H1 (cell line): ENCODE measurements at regions not wholly inside any gene's neighbourhood (a gene's known extent, or its start where the extent isn't known, plus 50 kb on each side); places are given as distances from the start of the nearest gene placed in this dataset.

Source experiments
- CTCF ChIA-PET: fragments of 300-600 bp; sonication (Branson Sonifier 250); formaldehyde crosslinking; loops from one replicate; lab custom pipeline; 2021; ENCODE audit not compliant: partially characterized antibody; lab: Charles Lee
- POLR2A ChIA-PET: fragments of 300-600 bp; sonication (Branson Sonifier 250); formaldehyde crosslinking; loops from one replicate; lab custom pipeline; 2021; ENCODE audit warnings: inconsistent platforms; ENCODE audit not compliant: partially characterized antibody; lab: Charles Lee
- DNase-seq, 2 experiments: peaks; one replicate each; pipeline versions ENCODE4 v3.0.0 to v3.0.0-alpha.2; 2010 to 2022; ENCODE audit warnings: low spot score in 2 of 2, low read depth in 1 of 2, mixed read lengths in 1 of 2
- FAIRE-seq: peaks from 2 replicates; lab custom pipeline; 2011; peaks lifted over from hg19 to GRCh38; lab: Jason Lieb, UNC
- H2AFZ ChIP-seq: 2 replicates; pipeline ENCODE4 v1.8.1; 2012; ENCODE audit warnings: low read length, inconsistent platforms
- H2AK5ac ChIP-seq: 2 replicates; pipeline ENCODE4 v1.6.1; 2013; ENCODE audit warnings: low read depth, low read length
- H2BK120ac ChIP-seq: replicated peaks from 2 replicates; pipeline ENCODE3; 2013; ENCODE audit warnings: low read depth, low read length, inconsistent platforms
- H2BK12ac ChIP-seq: 2 replicates; pipeline ENCODE4 v1.6.1; 2013; ENCODE audit warnings: low read depth, low read length
- H2BK15ac ChIP-seq: 2 replicates; pipeline ENCODE4 v1.6.1; 2013; ENCODE audit warnings: low read length
- H2BK20ac ChIP-seq: 2 replicates; pipeline ENCODE4 v1.6.1; 2013; ENCODE audit warnings: low read length
- H2BK5ac ChIP-seq: 2 replicates; pipeline ENCODE4 v1.6.1; 2013; ENCODE audit warnings: low read depth, low read length
- H3K14ac ChIP-seq: 2 replicates; pipeline ENCODE4 v1.6.1; 2013; ENCODE audit warnings: inconsistent platforms; ENCODE audit not compliant: insufficient read length
- H3K18ac ChIP-seq: 2 replicates; pipeline ENCODE4 v1.6.1; 2013; ENCODE audit warnings: low read length; ENCODE audit errors: extremely low read depth
- H3K23ac ChIP-seq: 2 replicates; pipeline ENCODE4 v1.6.1; 2013; ENCODE audit warnings: inconsistent platforms; ENCODE audit not compliant: insufficient read length
- H3K23me2 ChIP-seq: 2 replicates; pipeline ENCODE4 v1.6.1; 2013; ENCODE audit warnings: low read depth, low read length
- H3K27ac ChIP-seq: 2 replicates; pipeline ENCODE4 v1.6.1; 2011; ENCODE audit warnings: low read depth, low read length, inconsistent platforms
- H3K27me3 ChIP-seq, 4 experiments: replicated peaks in 1 of 4; 1 replicate in 1 of 4; 2 replicates in 3 of 4; pipeline versions ENCODE4 v1.6.1 to v1.8.1; 2011 to 2013; ENCODE audit warnings: low read length in 3 of 4, mild to moderate bottlenecking in 3 of 4, inconsistent platforms in 2 of 4, mixed read lengths in 2 of 4, moderate library complexity in 1 of 4; ENCODE audit not compliant: control insufficient read depth in 3 of 4, insufficient read depth in 3 of 4; ENCODE audit errors: extremely low read depth in 1 of 4
- H3K36me3 ChIP-seq, 4 experiments: 2 replicates each; pipeline versions ENCODE4 v1.6.1 to v1.8.1; 2011 to 2013; ENCODE audit warnings: mild to moderate bottlenecking in 4 of 4, low read length in 3 of 4, moderate library complexity in 2 of 4, control low read depth in 1 of 4, inconsistent platforms in 1 of 4; ENCODE audit not compliant: insufficient read depth in 4 of 4, control insufficient read depth in 2 of 4
- H3K4ac ChIP-seq: replicated peaks from 2 replicates; pipeline ENCODE3; 2013; ENCODE audit warnings: low read length, low read depth, mixed read lengths, inconsistent platforms; ENCODE audit not compliant: insufficient read length
- H3K4me1 ChIP-seq, 4 experiments: replicated peaks in 1 of 4; 1 replicate in 1 of 4; 2 replicates in 3 of 4; pipeline versions ENCODE4 v1.6.1 to v1.8.1; 2011 to 2013; ENCODE audit warnings: low read length in 3 of 4, inconsistent platforms in 2 of 4, mixed read lengths in 1 of 4; ENCODE audit not compliant: insufficient read depth in 4 of 4, control insufficient read depth in 3 of 4
- H3K4me2 ChIP-seq, 2 experiments: 2 replicates each; pipeline versions ENCODE4 v1.6.1 to v1.8.1; 2011 to 2013; ENCODE audit warnings: low read depth in 2 of 2, low read length in 2 of 2, control low read depth in 1 of 2, inconsistent platforms in 1 of 2, mild to moderate bottlenecking in 1 of 2; ENCODE audit not compliant: insufficient read depth in 1 of 2
- H3K4me3 ChIP-seq, 4 experiments: fragments of 200-600, 300-600 bp in 1 of 4; sonication (generic), shearing (Covaris generic), sonication (Bioruptor Twin) in 1 of 4; 2 replicates each; pipeline versions ENCODE4 v1.5.1 to v1.8.1; 2011 to 2016; ENCODE audit warnings: low read length in 4 of 4, low read depth in 3 of 4, control low read depth in 2 of 4, inconsistent platforms in 2 of 4, mild to moderate bottlenecking in 2 of 4, mixed read lengths in 1 of 4, moderate library complexity in 1 of 4; ENCODE audit not compliant: insufficient read depth in 2 of 4; ENCODE audit errors: extremely low read depth in 1 of 4
- H3K56ac ChIP-seq: replicated peaks from 2 replicates; pipeline ENCODE3; 2013; ENCODE audit warnings: low read depth, mild to moderate bottlenecking, mixed read lengths, low read length, inconsistent platforms; ENCODE audit not compliant: insufficient read length
- H3K79me1 ChIP-seq: 2 replicates; pipeline ENCODE4 v1.6.1; 2013; ENCODE audit warnings: low read depth, low read length, control low read depth
- H3K79me2 ChIP-seq, 2 experiments: 2 replicates each; pipeline versions ENCODE4 v1.6.1 to v1.8.1; 2012 to 2013; ENCODE audit warnings: low read length in 2 of 2, mild to moderate bottlenecking in 2 of 2, inconsistent platforms in 1 of 2; ENCODE audit not compliant: insufficient read depth in 2 of 2, control insufficient read depth in 1 of 2
- H3K9ac ChIP-seq, 4 experiments: replicated peaks in 1 of 4; 1 replicate in 1 of 4; 2 replicates in 3 of 4; pipeline versions ENCODE4 v1.6.1 to v1.8.1; 2011 to 2013; ENCODE audit warnings: low read depth in 3 of 4, low read length in 3 of 4, control low read depth in 2 of 4, mild to moderate bottlenecking in 2 of 4, moderate library complexity in 2 of 4, inconsistent platforms in 1 of 4; ENCODE audit errors: extremely low read depth in 1 of 4
- H3K9me3 ChIP-seq, 2 experiments: 2 replicates each; pipeline versions ENCODE4 v1.6.1 to v1.8.1; 2012 to 2013; ENCODE audit warnings: mild to moderate bottlenecking in 2 of 2, moderate library complexity in 2 of 2, control low read depth in 1 of 2, inconsistent platforms in 1 of 2, low read depth in 1 of 2, low read length in 1 of 2, mixed read lengths in 1 of 2; ENCODE audit not compliant: insufficient read depth in 2 of 2
- H4K20me1 ChIP-seq, 2 experiments: replicated peaks in 1 of 2; 2 replicates each; pipeline versions ENCODE3 to v1.8.1; 2011 to 2013; ENCODE audit warnings: inconsistent platforms in 2 of 2, low read length in 2 of 2, mild to moderate bottlenecking in 1 of 2; ENCODE audit not compliant: insufficient read depth in 2 of 2, control insufficient read depth in 1 of 2
- H4K5ac ChIP-seq: 2 replicates; pipeline ENCODE4 v1.6.1; 2013; ENCODE audit warnings: low read length, low read depth, mixed read lengths, inconsistent platforms; ENCODE audit not compliant: insufficient read length
- H4K8ac ChIP-seq: 2 replicates; pipeline ENCODE4 v1.8.0; 2013; ENCODE audit warnings: mild to moderate bottlenecking, moderate library complexity, low read length, inconsistent platforms; ENCODE audit not compliant: insufficient read depth; ENCODE audit errors: extremely low read depth
- H4K91ac ChIP-seq: replicated peaks from 2 replicates; pipeline ENCODE3; 2013; ENCODE audit warnings: low read length, mixed read lengths, inconsistent platforms; ENCODE audit not compliant: insufficient read length
- ASH2L ChIP-seq: fragments of 200-600, 300-600 bp; sonication (generic); IDR thresholded peaks from one replicate; pipeline ENCODE4 v1.7.1; 2017; ENCODE audit warnings: low read length
- BCL11A ChIP-seq, 2 experiments: IDR thresholded peaks; one replicate each; pipeline ENCODE4 v1.6.1; 2011; ENCODE audit warnings: low read depth in 2 of 2, low read length in 2 of 2, mild to moderate bottlenecking in 2 of 2
- CHD2 ChIP-seq: IDR thresholded peaks from 2 replicates; pipeline ENCODE4 v1.6.1; 2012; ENCODE audit warnings: low read length, improper control_type of control experiment
- HDAC2 ChIP-seq, 2 experiments: fragments of 300-600 bp in 1 of 2; sonication (generic) in 1 of 2; IDR thresholded peaks; 2 replicates each; pipeline ENCODE4 v1.6.1; 2011 to 2012; ENCODE audit warnings: low read depth in 2 of 2, low read length in 2 of 2, mild to moderate bottlenecking in 2 of 2, moderate library complexity in 2 of 2, borderline replicate concordance in 1 of 2, inconsistent platforms in 1 of 2
- JUND ChIP-seq: IDR thresholded peaks from 2 replicates; pipeline ENCODE4 v1.6.1; 2011; ENCODE audit warnings: mild to moderate bottlenecking, improper control_type of control experiment, low read length
- KDM4A ChIP-seq: IDR thresholded peaks from one replicate; pipeline ENCODE4 v1.7.1; 2012; ENCODE audit warnings: low read depth, mild to moderate bottlenecking, moderate library complexity, low read length, inconsistent platforms; ENCODE audit not compliant: severe bottlenecking
- NANOG ChIP-seq: IDR thresholded peaks from 2 replicates; pipeline ENCODE4 v1.6.1; 2011; ENCODE audit warnings: low read length, low read depth, mild to moderate bottlenecking, inconsistent platforms; ENCODE audit not compliant: insufficient read depth, poor library complexity, severe bottlenecking
- WGBS, 2 experiments: shearing (Covaris generic) in 1 of 2; methylation state at CpG; one replicate each; pipeline versions ENCODE4 v1.1.6 to v1.1.7; 2013 to 2015; ENCODE audit warnings: low lambda C conversion rate in 2 of 2, mixed read lengths in 2 of 2, inconsistent platforms in 1 of 2, low coverage in 1 of 2, missing lambda C conversion rate in 1 of 2; ENCODE audit not compliant: insufficient replicate concordance in 2 of 2, insufficient coverage in 1 of 2, insufficient read length in 1 of 2; ENCODE audit errors: extremely low coverage in 1 of 2, missing lambda C conversion rate in 1 of 2; 5-methylcytosine and 5-hydroxymethylcytosine counted together
- TF ChIP-seq, protein P1 (sequence below): IDR thresholded peaks from 2 replicates; pipeline ENCODE4 v1.6.1; 2011; ENCODE audit warnings: low read length, improper control_type of control experiment
- TF ChIP-seq, protein P2 (sequence below), 3 experiments: IDR thresholded peaks; 1 replicate in 2 of 3; 2 replicates in 1 of 3; pipeline versions ENCODE4 v1.5.1 to v1.6.1; 2011; ENCODE audit warnings: low read length in 3 of 3, mild to moderate bottlenecking in 3 of 3, inconsistent platforms in 2 of 3, low read depth in 1 of 3, moderate library complexity in 1 of 3; ENCODE audit not compliant: insufficient read depth in 1 of 3; ENCODE audit errors: control extremely low read depth in 1 of 3

DNA sequence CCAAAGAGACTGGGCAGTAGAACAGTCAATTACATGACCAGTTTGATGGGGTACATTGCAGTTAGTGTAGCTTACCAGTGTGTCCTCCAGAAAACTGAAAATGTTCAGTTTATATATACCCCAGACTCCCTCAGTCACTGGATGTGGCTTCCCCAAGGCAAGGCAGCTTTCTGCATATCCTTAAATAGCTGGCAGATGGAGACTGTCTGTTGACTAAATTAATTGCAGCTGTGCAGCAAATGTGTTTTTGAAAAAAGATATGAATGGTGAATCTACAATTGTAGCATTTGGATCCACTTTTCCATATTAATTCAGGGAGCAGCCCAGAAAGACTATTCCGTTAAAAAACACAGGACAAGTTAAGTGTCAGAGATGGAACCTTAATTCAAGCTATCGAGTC is 565.1 kb upstream of the CCDC179 start:
- H4K20me1 ChIP-seq: no peaks in the 10 kb centered on the region
- H3K79me2 ChIP-seq: no peaks in the 10 kb centered on the region
- H4K91ac ChIP-seq: no peak overlapping the region
- no peaks in the 10 kb centered on the region for H3K36me3 ChIP-seq
- 90% methylated on average over 2 of the region's 2 CpGs; no CpG with 5 or more reads in 1 of the 2 experiments for WGBS, 2 experiments
- H4K5ac ChIP-seq: no peak overlapping the region
- H3K9me3 ChIP-seq: no peaks in the 10 kb centered on the region
- no peak overlapping the region for H3K4me3 ChIP-seq
- no peak overlapping the region for H3K9ac ChIP-seq
- H3K27ac ChIP-seq: no peak overlapping the region
- no peak overlapping the region for H3K4ac ChIP-seq
- H4K8ac ChIP-seq: no peak overlapping the region
- no peak overlapping the region for H2BK5ac ChIP-seq
- FAIRE-seq (no peak), DNase-seq (no peak)
- no peak overlapping the region for H3K18ac ChIP-seq
- no peak overlapping the region for H3K14ac ChIP-seq
- CTCF ChIA-PET: interaction anchor here (0.9 kb wide), 1 partner anchor 114 kb away, joined by 3 read pairs; no protein-coding TSS in a partner anchor
- TF ChIP-seq KDM4A (no peak), ASH2L (no peak), CHD2 (no peak), NANOG (no peak), HDAC2 (IDR thresholded peaks at IDR 0.05; ENCODE audit: borderline replicate concordance in 1 of 2, low read depth in 2 of 2, low read length in 2 of 2) (no peak), BCL11A (IDR thresholded peaks at IDR 0.05; ENCODE audit: low read depth in 2 of 2, low read length in 2 of 2) (no peak), JUND (no peak)
- TF ChIP-seq, protein P1, sequence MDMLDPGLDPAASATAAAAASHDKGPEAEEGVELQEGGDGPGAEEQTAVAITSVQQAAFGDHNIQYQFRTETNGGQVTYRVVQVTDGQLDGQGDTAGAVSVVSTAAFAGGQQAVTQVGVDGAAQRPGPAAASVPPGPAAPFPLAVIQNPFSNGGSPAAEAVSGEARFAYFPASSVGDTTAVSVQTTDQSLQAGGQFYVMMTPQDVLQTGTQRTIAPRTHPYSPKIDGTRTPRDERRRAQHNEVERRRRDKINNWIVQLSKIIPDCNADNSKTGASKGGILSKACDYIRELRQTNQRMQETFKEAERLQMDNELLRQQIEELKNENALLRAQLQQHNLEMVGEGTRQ: no peak
- TF ChIP-seq, protein P2, sequence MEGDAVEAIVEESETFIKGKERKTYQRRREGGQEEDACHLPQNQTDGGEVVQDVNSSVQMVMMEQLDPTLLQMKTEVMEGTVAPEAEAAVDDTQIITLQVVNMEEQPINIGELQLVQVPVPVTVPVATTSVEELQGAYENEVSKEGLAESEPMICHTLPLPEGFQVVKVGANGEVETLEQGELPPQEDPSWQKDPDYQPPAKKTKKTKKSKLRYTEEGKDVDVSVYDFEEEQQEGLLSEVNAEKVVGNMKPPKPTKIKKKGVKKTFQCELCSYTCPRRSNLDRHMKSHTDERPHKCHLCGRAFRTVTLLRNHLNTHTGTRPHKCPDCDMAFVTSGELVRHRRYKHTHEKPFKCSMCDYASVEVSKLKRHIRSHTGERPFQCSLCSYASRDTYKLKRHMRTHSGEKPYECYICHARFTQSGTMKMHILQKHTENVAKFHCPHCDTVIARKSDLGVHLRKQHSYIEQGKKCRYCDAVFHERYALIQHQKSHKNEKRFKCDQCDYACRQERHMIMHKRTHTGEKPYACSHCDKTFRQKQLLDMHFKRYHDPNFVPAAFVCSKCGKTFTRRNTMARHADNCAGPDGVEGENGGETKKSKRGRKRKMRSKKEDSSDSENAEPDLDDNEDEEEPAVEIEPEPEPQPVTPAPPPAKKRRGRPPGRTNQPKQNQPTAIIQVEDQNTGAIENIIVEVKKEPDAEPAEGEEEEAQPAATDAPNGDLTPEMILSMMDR (IDR thresholded peaks at IDR 0.05; ENCODE audit: control extremely low read depth in 1 of 3, insufficient read depth in 1 of 3, low read depth in 1 of 3, low read length in 3 of 3): no peak
- H2BK15ac ChIP-seq: no peak overlapping the region
- H3K27me3 ChIP-seq: no peaks in the 10 kb centered on the region
- no peaks in the 10 kb centered on the region for H3K79me1 ChIP-seq
- H3K23me2 ChIP-seq: no peaks in the 10 kb centered on the region
- no peak overlapping the region for H2BK20ac ChIP-seq
- H3K56ac ChIP-seq: no peak overlapping the region
- no peak overlapping the region for H2BK120ac ChIP-seq
- no peaks in the 10 kb centered on the region for H3K4me1 ChIP-seq
- no peak overlapping the region for H2AFZ ChIP-seq
- POLR2A ChIA-PET: no interaction called here
- no peak overlapping the region for H2BK12ac ChIP-seq
- no peak overlapping the region for H3K4me2 ChIP-seq
- no peak overlapping the region for H3K23ac ChIP-seq
- no peak overlapping the region for H2AK5ac ChIP-seq
